ENCODE measurements at regions not wholly inside any gene's neighbourhood (a gene's known extent, or its start where the extent isn't known, plus 50 kb on each side); places are given as distances from the start of the nearest gene placed in this dataset.

DNA sequence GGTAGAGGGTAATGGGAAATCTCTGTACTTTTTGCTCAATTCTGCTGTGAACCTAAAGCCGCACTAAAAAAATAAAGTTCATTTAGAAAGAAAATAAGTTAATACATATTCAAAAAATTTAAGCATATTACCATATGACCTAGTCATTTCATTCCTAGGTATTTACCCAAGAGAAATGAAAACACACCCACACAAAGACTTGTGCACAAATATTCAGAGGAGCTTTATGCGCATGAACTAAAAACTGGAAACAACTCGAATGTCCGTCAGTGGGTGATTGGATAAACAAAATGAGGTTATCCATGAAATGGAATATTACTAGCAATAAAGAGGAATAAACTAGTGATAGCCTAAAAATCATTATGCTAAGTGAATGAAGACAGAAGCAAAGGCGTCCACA, 62.6 kb upstream of the ZNRF2 start:
- H3K4me1 ChIP-seq (ENCODE audit: insufficient read depth, low read length) = no peaks in the 10 kb centered on the region
- no peaks in the 10 kb centered on the region for H3K36me3 ChIP-seq (ENCODE audit: insufficient read depth, low read length)
- H3K27ac Mint-ChIP-seq = no peak overlapping the region
- no peak for DNase-seq
- H3K27me3 ChIP-seq (ENCODE audit: control insufficient read depth in 1 of 2, insufficient read depth in 2 of 2, low read length in 2 of 2) = no peaks in the 10 kb centered on the region
- CTCF ChIA-PET = no interaction called here
- no peak overlapping the region for H3K4me3 ChIP-seq (ENCODE audit: low read length)
- H3K27me3 Mint-ChIP-seq = no peaks in the 10 kb centered on the region
- TF ChIP-seq CTCF (IDR thresholded peaks at IDR 0.05) = no peak
- no peaks in the 10 kb centered on the region for H3K4me1 Mint-ChIP-seq (ENCODE audit: low read depth)
- POLR2A ChIA-PET = no interaction called here
- no peak overlapping the region for H3K27ac ChIP-seq (ENCODE audit: low read depth in 1 of 2, low read length in 2 of 2)
- H3K9me3 ChIP-seq (ENCODE audit: control insufficient read depth in 1 of 2, insufficient read depth in 1 of 2, low read length in 2 of 2) = peaks cover 0 to 4% of the 10 kb centered on the region in 2 experiments
- peaks cover 5% of the 10 kb centered on the region for H3K9me3 Mint-ChIP-seq
- ATAC-seq (ENCODE audit: poor library complexity) = no peak
- no peaks in the 10 kb centered on the region for H3K36me3 Mint-ChIP-seq (ENCODE audit: low read depth)
- H3K4me3 Mint-ChIP-seq = no peak overlapping the region
- intact Hi-C loops (cut with DNase I, micrococcal nuclease) = no loop called here

- no peak for TF ChIP-seq CTCF (IDR thresholded peaks at IDR 0.05)
- no peaks in the 10 kb centered on the region for H3K36me3 Mint-ChIP-seq (ENCODE audit: low read depth)
- H3K27me3 ChIP-seq (ENCODE audit: control insufficient read depth in 1 of 2, insufficient read depth in 2 of 2, low read length in 2 of 2) = no peaks in the 10 kb centered on the region
- H3K4me3 Mint-ChIP-seq = no peak overlapping the region
- no peaks in the 10 kb centered on the region for H3K4me1 Mint-ChIP-seq (ENCODE audit: low read depth)
- no peaks in the 10 kb centered on the region for H3K27me3 Mint-ChIP-seq
- intact Hi-C loops (cut with DNase I, micrococcal nuclease) = no loop called here
- H3K27ac Mint-ChIP-seq = no peak overlapping the region
- H3K27ac ChIP-seq (ENCODE audit: low read depth in 1 of 2, low read length in 2 of 2) = no peak overlapping the region
- ChIA-PET CTCF (no interaction called here), POLR2A (no interaction called here)
- DNase-seq = no peak
- H3K9me3 Mint-ChIP-seq = peaks cover 2% of the 10 kb centered on the region
- no peak for ATAC-seq (ENCODE audit: poor library complexity)
- H3K9me3 ChIP-seq (ENCODE audit: control insufficient read depth in 1 of 2, insufficient read depth in 1 of 2, low read length in 2 of 2) = peaks cover 0 to 4% of the 10 kb centered on the region in 2 experiments
- H3K4me1 ChIP-seq (ENCODE audit: insufficient read depth, low read length) = no peaks in the 10 kb centered on the region
- no peaks in the 10 kb centered on the region for H3K36me3 ChIP-seq (ENCODE audit: insufficient read depth, low read length)
- no peak overlapping the region for H3K4me3 ChIP-seq (ENCODE audit: low read length)
These were observed 61.7 kb upstream of the ZNRF2 start for GRCh38 chr7:30222515-30223215.

GRCh38 chr7:30223896-30224295, 60.5 kb upstream of the ZNRF2 start:
- Histone ChIP-seq H3K4me1 (ENCODE audit: insufficient read depth, low read length) (no peaks in the 10 kb centered on the region), H3K36me3 (ENCODE audit: insufficient read depth, low read length) (no peaks in the 10 kb centered on the region), H3K27me3 (ENCODE audit: control insufficient read depth in 1 of 2, insufficient read depth in 2 of 2, low read length in 2 of 2) (no peaks in the 10 kb centered on the region), H3K4me3 (ENCODE audit: low read length) (no peak overlapping the region), H3K27ac (ENCODE audit: low read depth in 1 of 2, low read length in 2 of 2) (no peak overlapping the region), H3K9me3 (ENCODE audit: control insufficient read depth in 1 of 2, insufficient read depth in 1 of 2, low read length in 2 of 2) (peaks cover 0 to 4% of the 10 kb centered on the region in 2 experiments)
- Mint-ChIP-seq H3K4me1 (ENCODE audit: low read depth) (no peaks in the 10 kb centered on the region), H3K4me3 (no peak overlapping the region), H3K27ac (no peak overlapping the region), H3K36me3 (ENCODE audit: low read depth) (no peaks in the 10 kb centered on the region), H3K27me3 (no peaks in the 10 kb centered on the region), H3K9me3 (peaks cover 2% of the 10 kb centered on the region)
- intact Hi-C loops (cut with DNase I, micrococcal nuclease) = no loop called here
- ChIA-PET CTCF (interaction anchor here (0.9 kb wide), 1 partner anchor 16 kb away, joined by 3 read pairs; no protein-coding TSS in a partner anchor), POLR2A (no interaction called here)
- TF ChIP-seq CTCF (IDR thresholded peaks at IDR 0.05) = no peak
- ATAC-seq (ENCODE audit: poor library complexity) (no peak), DNase-seq (no peak)
